ENCODE measurements at regions not wholly inside any gene's neighbourhood (a gene's known extent, or its start where the extent isn't known, plus 50 kb on each side); places are given as distances from the start of the nearest gene placed in this dataset.
"Not testable (repeated sequence)": the region's sequence is repeated elsewhere in the genome, so short reads cannot be mapped to it uniquely, and the experiment has no call there.

DNA sequence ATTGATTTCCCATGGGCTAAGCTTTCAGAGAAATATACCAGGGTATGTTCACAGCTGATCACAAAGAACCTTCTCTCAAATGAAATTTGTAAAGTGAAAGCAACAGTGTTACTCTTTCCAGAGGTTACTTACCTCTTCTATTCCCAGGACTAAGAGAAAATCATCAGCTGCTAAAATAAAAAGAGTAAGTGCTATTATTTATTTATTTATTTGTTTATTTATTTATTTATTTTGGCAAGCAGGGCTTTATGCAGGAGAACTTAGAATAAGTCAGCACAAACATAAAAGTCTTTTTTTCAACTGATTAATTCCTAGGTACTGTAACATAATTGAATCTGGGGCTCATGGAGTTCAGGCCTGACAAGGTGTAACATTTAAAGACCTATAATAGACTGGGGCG is 93.9 kb upstream of the SYT10 start:
- Histone ChIP-seq H3K27ac (ENCODE audit: low read depth, low read length) (no peak overlapping the region), H3K27me3 (ENCODE audit: insufficient read depth, low read length, poor library complexity) (no peaks in the 10 kb centered on the region), H3K79me1 (ENCODE audit: low read length) (no peaks in the 10 kb centered on the region), H3K4me1 (ENCODE audit: control insufficient read depth, low read depth, low read length) (no peaks in the 10 kb centered on the region), H3K18ac (ENCODE audit: low read length) (no peak overlapping the region), H2BK120ac (ENCODE audit: low read depth, low read length) (no peak overlapping the region), H2AK5ac (ENCODE audit: low read length) (no peak overlapping the region), H3K79me2 (ENCODE audit: control insufficient read depth, insufficient read depth, low read length) (no peaks in the 10 kb centered on the region), H2BK15ac (replicated peaks; ENCODE audit: low read depth) (no peak overlapping the region), H4K5ac (ENCODE audit: low read length) (no peak overlapping the region), H3K56ac (ENCODE audit: low read length) (no peak overlapping the region), H3K4me3 (ENCODE audit: low read length) (no peak overlapping the region), H3K4me2 (ENCODE audit: low read length) (no peak overlapping the region), H3K23ac (ENCODE audit: low read length) (no peak overlapping the region), H3K36me3 (ENCODE audit: control insufficient read depth, insufficient read depth, low read length) (no peaks in the 10 kb centered on the region), H2BK5ac (ENCODE audit: low read length) (no peak overlapping the region), H3K9ac (ENCODE audit: low read length) (no peak overlapping the region), H4K8ac (ENCODE audit: low read depth, low read length) (no peak overlapping the region), H3K4ac (ENCODE audit: low read depth, low read length) (no peak overlapping the region)
- WGBS (ENCODE audit: extremely low coverage, insufficient coverage, low lambda C conversion rate): no CpG with 5 or more reads among the region's 1 CpG
- no peak for DNase-seq

DNA sequence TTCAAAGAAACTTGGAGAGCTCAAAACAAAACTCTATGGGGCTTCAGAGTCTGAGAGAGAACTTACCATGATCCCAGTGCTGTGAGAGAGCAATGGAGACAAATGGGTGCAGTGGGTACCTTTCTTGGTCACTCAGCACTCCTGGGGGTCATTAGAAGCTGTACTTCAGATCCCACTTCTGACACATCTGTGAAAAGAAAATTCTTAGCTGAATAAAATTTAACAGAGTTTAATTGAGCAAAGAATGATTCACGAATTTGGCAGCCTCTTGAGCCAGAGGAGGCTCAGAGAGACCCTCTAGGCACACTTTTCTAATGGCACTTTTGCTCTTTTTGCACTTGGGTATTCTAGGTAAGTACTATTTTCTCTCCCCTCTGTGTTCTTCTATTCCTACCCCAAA is 96.8 kb upstream of the SYT10 start:
- H3K56ac ChIP-seq (ENCODE audit: low read length): no peak overlapping the region

DNA sequence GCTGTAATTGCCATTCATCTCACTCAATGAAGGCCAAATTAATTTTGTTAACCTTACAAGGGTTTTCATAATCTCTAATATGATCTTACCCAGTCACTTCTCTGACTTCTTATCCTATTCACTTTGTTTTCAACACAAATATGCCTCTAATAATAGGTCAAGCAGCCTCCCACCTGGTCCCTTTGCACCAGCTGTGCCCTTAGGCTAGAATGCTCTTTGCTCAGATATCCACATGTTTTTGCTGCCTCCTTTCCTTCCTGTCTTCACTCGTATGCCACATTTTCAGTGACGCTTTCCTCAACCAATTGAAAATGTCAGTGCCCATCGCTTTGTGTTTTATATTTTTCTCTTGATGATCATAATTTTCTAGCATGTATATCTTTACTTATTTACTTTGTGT is 106.4 kb upstream of the SYT10 start:
- no peaks in the 10 kb centered on the region for H3K4me1 ChIP-seq (ENCODE audit: control insufficient read depth, low read depth, low read length)
- H3K4me2 ChIP-seq (ENCODE audit: low read length): no peak overlapping the region
- DNase-seq: no peak
- H3K27me3 ChIP-seq (ENCODE audit: insufficient read depth, low read length, poor library complexity): no peaks in the 10 kb centered on the region
- no peak overlapping the region for H3K27ac ChIP-seq (ENCODE audit: low read depth, low read length)
- H3K79me2 ChIP-seq (ENCODE audit: control insufficient read depth, insufficient read depth, low read length): no peaks in the 10 kb centered on the region
- no peak overlapping the region for H3K4me3 ChIP-seq (ENCODE audit: low read length)
- H4K5ac ChIP-seq (ENCODE audit: low read length): no peak overlapping the region
- no peak overlapping the region for H4K8ac ChIP-seq (ENCODE audit: low read depth, low read length)
- H2AK5ac ChIP-seq (ENCODE audit: low read length): no peak overlapping the region
- H3K36me3 ChIP-seq (ENCODE audit: control insufficient read depth, insufficient read depth, low read length): no peaks in the 10 kb centered on the region
- no peak overlapping the region for H3K56ac ChIP-seq (ENCODE audit: low read length)
- H3K23ac ChIP-seq (ENCODE audit: low read length): no peak overlapping the region
- H3K9ac ChIP-seq (ENCODE audit: low read length): no peak overlapping the region
- no CpG with 5 or more reads among the region's 3 CpGs for WGBS (ENCODE audit: extremely low coverage, insufficient coverage, low lambda C conversion rate)
- no peak overlapping the region for H2BK5ac ChIP-seq (ENCODE audit: low read length)
- no peak overlapping the region for H2BK15ac ChIP-seq (replicated peaks; ENCODE audit: low read depth)
- H3K4ac ChIP-seq (ENCODE audit: low read depth, low read length): no peak overlapping the region
- H3K18ac ChIP-seq (ENCODE audit: low read length): no peak overlapping the region
- no peaks in the 10 kb centered on the region for H3K79me1 ChIP-seq (ENCODE audit: low read length)
- no peak overlapping the region for H2BK120ac ChIP-seq (ENCODE audit: low read depth, low read length)

More for the DNA sequence above, 96.8 kb upstream of the SYT10 start:
- Histone ChIP-seq H3K9ac (ENCODE audit: low read length) (no peak overlapping the region), H3K4me3 (ENCODE audit: low read length) (no peak overlapping the region), H2BK5ac (ENCODE audit: low read length) (no peak overlapping the region), H3K79me1 (ENCODE audit: low read length) (no peaks in the 10 kb centered on the region), H2AK5ac (ENCODE audit: low read length) (no peak overlapping the region), H3K36me3 (ENCODE audit: control insufficient read depth, insufficient read depth, low read length) (no peaks in the 10 kb centered on the region), H2BK120ac (ENCODE audit: low read depth, low read length) (no peak overlapping the region), H4K5ac (ENCODE audit: low read length) (no peak overlapping the region), H2BK15ac (replicated peaks; ENCODE audit: low read depth) (no peak overlapping the region), H4K8ac (ENCODE audit: low read depth, low read length) (no peak overlapping the region), H3K18ac (ENCODE audit: low read length) (no peak overlapping the region), H3K4ac (ENCODE audit: low read depth, low read length) (no peak overlapping the region), H3K4me2 (ENCODE audit: low read length) (no peak overlapping the region), H3K79me2 (ENCODE audit: control insufficient read depth, insufficient read depth, low read length) (no peaks in the 10 kb centered on the region), H3K27ac (ENCODE audit: low read depth, low read length) (no peak overlapping the region), H3K4me1 (ENCODE audit: control insufficient read depth, low read depth, low read length) (no peaks in the 10 kb centered on the region), H3K27me3 (ENCODE audit: insufficient read depth, low read length, poor library complexity) (no peaks in the 10 kb centered on the region), H3K23ac (ENCODE audit: low read length) (no peak overlapping the region)
- no peak for DNase-seq
- no CpG with 5 or more reads among the region's 1 CpG for WGBS (ENCODE audit: extremely low coverage, insufficient coverage, low lambda C conversion rate)

DNA sequence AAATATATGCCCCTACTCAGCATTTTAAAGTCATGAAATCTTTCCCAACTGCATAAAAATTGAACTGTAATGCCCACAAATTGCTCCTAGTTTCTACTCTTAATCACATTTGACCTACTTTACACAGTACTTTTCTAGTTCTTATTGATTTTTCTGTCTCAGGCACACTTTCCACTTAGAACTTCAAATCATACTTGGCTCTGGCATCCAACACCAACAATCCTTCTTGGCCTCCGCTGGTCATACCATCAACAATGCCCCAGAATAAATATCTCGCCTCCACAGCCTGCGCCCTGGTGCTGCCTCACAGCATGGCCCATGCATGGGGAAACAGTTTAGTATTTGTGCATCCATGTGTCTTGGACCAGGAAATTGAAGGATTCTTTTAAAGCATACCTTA is 107.5 kb upstream of the SYT10 start:
- DNase-seq: no peak
- Histone ChIP-seq H3K9ac (ENCODE audit: low read length) (no peak overlapping the region), H3K27me3 (ENCODE audit: insufficient read depth, low read length, poor library complexity) (no peaks in the 10 kb centered on the region), H3K18ac (ENCODE audit: low read length) (no peak overlapping the region), H3K23ac (ENCODE audit: low read length) (no peak overlapping the region), H2BK5ac (ENCODE audit: low read length) (no peak overlapping the region), H2BK120ac (ENCODE audit: low read depth, low read length) (no peak overlapping the region), H3K79me2 (ENCODE audit: control insufficient read depth, insufficient read depth, low read length) (no peaks in the 10 kb centered on the region), H3K4me2 (ENCODE audit: low read length) (no peak overlapping the region), H3K4ac (ENCODE audit: low read depth, low read length) (no peak overlapping the region), H3K4me1 (ENCODE audit: control insufficient read depth, low read depth, low read length) (no peaks in the 10 kb centered on the region), H2BK15ac (replicated peaks; ENCODE audit: low read depth) (no peak overlapping the region), H3K27ac (ENCODE audit: low read depth, low read length) (no peak overlapping the region), H4K5ac (ENCODE audit: low read length) (no peak overlapping the region), H3K36me3 (ENCODE audit: control insufficient read depth, insufficient read depth, low read length) (no peaks in the 10 kb centered on the region), H2AK5ac (ENCODE audit: low read length) (no peak overlapping the region), H3K4me3 (ENCODE audit: low read length) (no peak overlapping the region), H3K56ac (ENCODE audit: low read length) (no peak overlapping the region), H4K8ac (ENCODE audit: low read depth, low read length) (no peak overlapping the region), H3K79me1 (ENCODE audit: low read length) (no peaks in the 10 kb centered on the region)
- no CpG with 5 or more reads among the region's 3 CpGs for WGBS (ENCODE audit: extremely low coverage, insufficient coverage, low lambda C conversion rate)

DNA sequence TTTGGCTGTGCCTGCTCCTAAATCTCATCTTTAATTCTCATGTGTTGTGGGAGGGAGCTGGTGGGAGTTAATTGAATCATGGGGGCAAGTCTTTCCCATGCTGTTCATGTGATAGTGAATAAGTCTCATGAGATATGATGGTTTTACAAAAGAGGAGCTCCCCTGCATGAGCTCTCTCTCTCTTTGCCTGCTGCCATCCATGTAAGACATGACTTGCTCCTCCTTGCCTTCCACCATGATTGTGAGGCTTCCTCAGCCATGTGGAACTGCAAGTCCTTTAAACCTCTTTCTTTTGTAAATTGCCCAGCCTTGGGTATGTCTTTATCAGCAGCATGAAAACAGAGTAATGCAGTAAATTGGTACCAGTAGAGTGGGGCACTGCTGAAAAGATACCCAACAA is 110.6 kb upstream of the SYT10 start:
- not testable (repeated sequence) for H3K79me2 ChIP-seq (ENCODE audit: control insufficient read depth, insufficient read depth, low read length); H3K23ac ChIP-seq (ENCODE audit: low read length); H2BK5ac ChIP-seq (ENCODE audit: low read length); DNase-seq; H3K18ac ChIP-seq (ENCODE audit: low read length); H3K4me1 ChIP-seq (ENCODE audit: control insufficient read depth, low read depth, low read length); H2AK5ac ChIP-seq (ENCODE audit: low read length); H3K4me3 ChIP-seq (ENCODE audit: low read length); H3K36me3 ChIP-seq (ENCODE audit: control insufficient read depth, insufficient read depth, low read length); H2BK120ac ChIP-seq (ENCODE audit: low read depth, low read length); H4K8ac ChIP-seq (ENCODE audit: low read depth, low read length); H2BK15ac ChIP-seq (replicated peaks; ENCODE audit: low read depth); H4K5ac ChIP-seq (ENCODE audit: low read length); H3K27ac ChIP-seq (ENCODE audit: low read depth, low read length); H3K4ac ChIP-seq (ENCODE audit: low read depth, low read length); H3K79me1 ChIP-seq (ENCODE audit: low read length); H3K9ac ChIP-seq (ENCODE audit: low read length); H3K4me2 ChIP-seq (ENCODE audit: low read length); H3K56ac ChIP-seq (ENCODE audit: low read length); H3K27me3 ChIP-seq (ENCODE audit: insufficient read depth, low read length, poor library complexity)

DNA sequence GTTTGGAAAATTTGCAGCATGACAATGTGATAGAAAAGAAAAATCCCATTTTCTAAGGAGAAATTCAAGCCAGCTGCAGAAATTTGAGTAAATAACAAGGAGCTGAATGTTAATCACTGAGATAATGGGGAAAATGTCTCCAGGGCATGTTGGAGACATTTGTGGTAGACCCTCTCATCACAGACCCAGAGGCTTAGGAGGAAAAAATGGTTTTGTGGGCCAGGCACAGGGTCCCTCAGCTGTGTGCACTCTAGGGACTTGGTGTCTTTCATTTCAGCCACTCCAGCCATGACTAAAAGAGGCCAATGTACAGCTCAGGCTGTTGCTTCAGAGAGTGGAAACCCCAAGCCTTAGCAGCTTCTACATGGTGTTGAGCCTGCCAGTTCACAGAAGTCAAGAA is 111.4 kb upstream of the SYT10 start:
- no peak overlapping the region for H3K4me2 ChIP-seq (ENCODE audit: low read length)
- H3K18ac ChIP-seq (ENCODE audit: low read length): no peak overlapping the region
- no peak overlapping the region for H3K4me3 ChIP-seq (ENCODE audit: low read length)
- no peak overlapping the region for H3K23ac ChIP-seq (ENCODE audit: low read length)
- no peak overlapping the region for H2BK120ac ChIP-seq (ENCODE audit: low read depth, low read length)
- H3K79me1 ChIP-seq (ENCODE audit: low read length): no peaks in the 10 kb centered on the region
- H2AK5ac ChIP-seq (ENCODE audit: low read length): no peak overlapping the region
- H3K4me1 ChIP-seq (ENCODE audit: control insufficient read depth, low read depth, low read length): no peaks in the 10 kb centered on the region
- no peak overlapping the region for H3K9ac ChIP-seq (ENCODE audit: low read length)
- no peak for DNase-seq
- H3K56ac ChIP-seq (ENCODE audit: low read length): no peak overlapping the region
- no peak overlapping the region for H4K5ac ChIP-seq (ENCODE audit: low read length)
- no peak overlapping the region for H2BK5ac ChIP-seq (ENCODE audit: low read length)
- no peaks in the 10 kb centered on the region for H3K36me3 ChIP-seq (ENCODE audit: control insufficient read depth, insufficient read depth, low read length)
- no peaks in the 10 kb centered on the region for H3K27me3 ChIP-seq (ENCODE audit: insufficient read depth, low read length, poor library complexity)
- no peak overlapping the region for H3K27ac ChIP-seq (ENCODE audit: low read depth, low read length)
- no peak overlapping the region for H3K4ac ChIP-seq (ENCODE audit: low read depth, low read length)
- no peak overlapping the region for H4K8ac ChIP-seq (ENCODE audit: low read depth, low read length)
- H3K79me2 ChIP-seq (ENCODE audit: control insufficient read depth, insufficient read depth, low read length): no peaks in the 10 kb centered on the region
- H2BK15ac ChIP-seq (replicated peaks; ENCODE audit: low read depth): no peak overlapping the region

Measured in mesendoderm (in vitro differentiated cells).